Skin epidermis (tissue), 12 donors: ENCODE measurements at regions not wholly inside any gene's neighbourhood (a gene's known extent, or its start where the extent isn't known, plus 50 kb on each side); places are given as distances from the start of the nearest gene placed in this dataset.
"Not testable (repeated sequence)": the region's sequence is repeated elsewhere in the genome, so short reads cannot be mapped to it uniquely, and the experiment has no call there.

ENCODE experiments used
- H3K27ac ChIP-seq, 21 experiments: fragments of 200-600 bp; sonication (generic) in 11 of 21; one replicate each; pipeline ENCODE4 v1.5.0; 2020; ENCODE audit warnings: mild to moderate bottlenecking in 3 of 21, inconsistent platforms in 2 of 21, moderate library complexity in 2 of 21
- H3K4me3 ChIP-seq, 7 experiments: fragments of 200-600 bp; sonication (generic) in 2 of 7; one replicate each; pipeline ENCODE4 v1.5.0; 2020; ENCODE audit warnings: inconsistent platforms in 2 of 7, mild to moderate bottlenecking in 2 of 7, moderate library complexity in 1 of 7

DNA sequence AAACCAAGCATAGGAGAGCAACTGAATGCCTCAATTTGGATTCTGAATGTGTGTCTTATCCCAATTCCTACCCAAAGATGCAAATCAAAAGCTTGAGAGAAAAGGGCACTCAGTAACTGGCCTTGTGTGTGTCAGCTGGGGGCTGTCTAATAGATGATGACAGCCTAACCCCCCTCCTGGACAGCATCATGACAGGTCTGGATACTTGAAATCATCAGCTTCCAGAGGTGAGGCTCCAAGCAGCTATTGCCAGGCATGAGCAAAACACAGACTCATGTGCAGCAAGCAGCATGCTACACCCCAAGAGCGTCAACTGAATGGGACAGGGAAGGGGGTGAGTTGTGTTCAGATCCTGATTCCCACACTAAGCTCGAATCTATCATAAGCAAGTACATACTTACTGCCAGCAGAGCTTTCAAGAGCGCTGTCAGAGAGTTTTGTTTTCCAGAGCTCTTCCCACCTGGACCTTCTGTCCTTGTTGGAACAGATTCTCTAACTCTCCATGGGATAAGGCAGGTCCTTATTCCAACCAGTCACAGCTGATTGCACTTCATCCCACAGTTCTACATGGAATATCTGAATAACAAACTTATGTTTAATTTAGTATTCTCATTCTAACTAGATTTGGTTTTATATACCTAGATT lies 467.5 kb downstream of the DTWD2 start:
- H3K4me3 ChIP-seq, result no peak overlapping the region
- H3K27ac ChIP-seq, result no peak overlapping the region

DNA sequence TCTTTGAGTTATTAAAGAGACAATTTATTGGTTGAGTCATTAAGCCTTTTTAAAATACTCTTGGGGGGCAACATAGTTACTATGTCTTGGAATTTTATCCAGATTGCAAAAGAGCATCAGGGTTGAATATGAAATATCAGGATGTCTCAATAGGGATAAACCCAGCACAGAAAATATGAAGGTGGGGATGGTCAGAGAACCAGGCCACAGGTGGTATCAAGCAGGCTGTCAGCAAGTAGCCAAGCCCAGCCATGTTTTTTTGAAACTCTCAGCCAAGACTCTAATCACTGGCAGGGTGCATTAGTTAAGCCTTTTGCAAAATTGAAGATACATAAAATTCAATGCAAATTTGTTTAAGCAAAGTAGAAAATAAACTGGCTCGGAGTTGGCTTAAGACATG lies 468.9 kb downstream of the DTWD2 start:
- Histone ChIP-seq H3K27ac (no peak overlapping the region), H3K4me3 (no peak overlapping the region)

DNA sequence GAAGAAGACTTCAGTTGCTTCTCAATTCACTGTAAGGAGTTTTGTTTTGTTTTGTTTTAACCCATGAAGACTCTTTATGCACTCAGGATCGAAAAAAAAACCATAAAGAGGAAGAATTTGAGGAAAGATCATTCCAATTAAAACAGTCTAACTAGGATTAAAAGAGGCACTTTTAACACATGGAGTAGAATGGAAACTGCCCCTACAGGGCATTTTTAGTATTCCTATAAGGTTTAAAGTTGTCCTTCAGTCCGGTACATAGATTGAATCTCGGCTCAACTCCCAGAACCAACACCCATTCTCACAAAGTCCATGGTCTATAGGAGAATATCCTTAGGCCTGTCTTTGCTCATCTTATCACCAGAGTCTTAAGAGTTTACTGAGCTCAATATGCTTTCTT lies 469.6 kb downstream of the DTWD2 start:
- no peak overlapping the region for H3K4me3 ChIP-seq
- H3K27ac ChIP-seq, result no peak overlapping the region

DNA sequence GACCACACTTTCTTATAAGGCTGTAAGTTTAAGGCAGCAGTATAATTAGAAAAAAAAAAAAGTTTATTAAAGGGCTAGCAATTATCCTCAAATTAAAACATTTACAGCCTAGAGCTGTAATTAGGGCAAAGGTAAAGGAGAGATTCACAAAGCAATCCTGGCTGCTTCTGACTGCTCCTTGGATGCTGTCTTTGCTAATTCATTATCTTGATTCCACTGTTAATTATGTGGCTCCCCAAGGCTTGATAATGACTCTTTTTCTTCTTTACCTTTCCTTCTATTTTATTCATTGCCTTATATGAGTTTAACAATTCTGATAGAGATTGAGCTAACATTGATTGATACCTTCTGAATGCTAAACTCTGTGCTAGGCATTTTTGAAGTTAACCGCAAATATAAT lies 476.5 kb downstream of the DTWD2 start:
- Histone ChIP-seq H3K27ac (no peak overlapping the region), H3K4me3 (no peak overlapping the region)

DNA sequence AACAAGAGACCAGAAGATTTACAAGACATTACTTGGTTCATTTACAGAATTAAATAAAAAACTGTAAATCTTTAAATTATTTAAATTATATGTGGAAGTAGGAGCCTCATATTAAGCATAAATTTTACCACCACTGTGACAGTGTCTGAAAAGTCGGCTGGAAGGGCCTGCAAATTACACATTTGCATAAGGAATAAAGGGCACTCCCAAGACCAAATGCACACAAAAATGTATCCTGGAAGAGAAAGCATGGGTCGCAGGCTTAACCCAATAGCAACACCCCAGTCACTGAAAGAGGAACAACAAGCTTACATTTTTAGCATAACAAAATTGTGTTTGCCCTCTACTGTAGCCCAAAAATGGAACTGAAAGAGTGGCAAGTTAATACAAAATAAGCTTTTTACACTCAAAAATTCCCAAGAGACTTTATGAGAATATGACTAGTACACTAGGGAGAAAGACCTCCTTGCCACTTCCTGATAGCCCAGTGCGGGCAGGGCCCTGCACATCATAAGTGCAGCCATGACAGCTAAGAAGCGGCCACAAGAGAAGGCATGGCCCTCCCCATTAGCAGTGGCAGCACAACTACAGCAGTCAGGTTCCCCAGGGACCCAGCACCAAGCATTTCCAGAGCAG lies 482.0 kb downstream of the DTWD2 start:
- Histone ChIP-seq H3K4me3 (no peak overlapping the region), H3K27ac (no peak overlapping the region)

DNA sequence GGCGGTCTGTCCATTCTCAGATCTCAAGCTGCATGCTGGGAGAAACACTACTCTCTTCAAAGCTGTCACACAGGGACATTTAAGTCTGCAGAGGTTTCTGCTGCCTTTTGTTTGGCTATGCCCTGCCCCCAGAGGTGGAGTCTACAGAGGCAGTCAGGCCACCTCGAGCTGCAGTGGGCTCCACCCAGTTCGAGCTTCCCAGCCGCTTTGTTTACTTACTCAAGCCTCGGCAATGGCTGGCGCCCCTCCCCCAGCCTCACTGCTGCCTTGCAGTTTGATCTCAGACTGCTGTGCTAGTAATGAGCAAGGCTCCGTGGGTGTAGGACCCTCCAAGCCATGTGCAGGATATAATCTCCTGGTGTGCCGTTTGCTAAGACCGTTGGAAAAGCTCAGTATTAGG lies 486.1 kb downstream of the DTWD2 start:
- H3K4me3 ChIP-seq, H3K27ac ChIP-seq: not testable (repeated sequence)

DNA sequence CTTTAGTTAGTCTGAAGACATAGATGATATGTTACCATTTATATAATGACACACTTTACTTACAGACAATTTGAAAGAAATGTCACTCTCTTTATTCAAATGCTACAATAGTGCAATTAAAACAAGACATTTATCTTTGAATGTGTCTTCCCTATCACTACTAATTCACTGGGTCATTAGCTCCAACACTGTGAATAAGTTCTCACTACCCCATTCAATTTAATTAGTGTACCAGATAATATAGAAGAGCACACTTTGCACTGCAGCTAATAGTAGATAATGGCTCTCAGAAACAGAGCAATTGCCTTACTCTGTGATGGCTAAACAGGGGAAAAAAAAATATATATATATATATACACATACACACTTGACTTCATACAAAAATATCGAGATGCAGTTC lies 497.0 kb downstream of the DTWD2 start:
- Histone ChIP-seq H3K4me3 (no peak overlapping the region), H3K27ac (no peak overlapping the region)

DNA sequence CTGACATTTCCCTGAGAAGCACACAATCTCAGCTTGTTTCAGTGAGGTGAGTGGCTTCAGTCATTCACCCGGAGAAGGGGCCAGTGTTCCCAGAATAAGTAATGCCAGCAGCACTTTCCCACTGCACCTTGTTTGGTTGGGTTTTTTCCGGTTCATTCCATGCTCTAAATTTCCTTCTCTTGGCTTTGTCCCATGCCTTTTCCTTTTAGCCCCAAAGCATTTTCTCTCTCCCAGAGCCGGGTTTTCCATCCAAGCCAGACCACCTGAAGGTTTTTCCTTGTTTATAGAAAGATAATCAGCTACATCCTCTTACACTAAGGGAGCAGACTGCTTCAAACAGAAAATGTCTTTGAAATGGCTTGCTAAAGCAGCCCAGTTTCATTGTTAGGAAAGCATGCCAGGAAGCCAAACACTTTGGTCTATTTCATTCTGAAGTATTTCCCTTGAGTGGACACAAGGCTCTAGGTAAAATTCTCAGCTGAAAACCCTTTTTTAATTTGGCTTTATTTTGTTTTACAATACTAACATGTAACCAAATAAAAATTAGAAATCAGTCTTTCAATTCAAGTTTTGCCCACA lies 501.6 kb downstream of the DTWD2 start:
- Histone ChIP-seq H3K27ac (no peak overlapping the region), H3K4me3 (no peak overlapping the region)

DNA sequence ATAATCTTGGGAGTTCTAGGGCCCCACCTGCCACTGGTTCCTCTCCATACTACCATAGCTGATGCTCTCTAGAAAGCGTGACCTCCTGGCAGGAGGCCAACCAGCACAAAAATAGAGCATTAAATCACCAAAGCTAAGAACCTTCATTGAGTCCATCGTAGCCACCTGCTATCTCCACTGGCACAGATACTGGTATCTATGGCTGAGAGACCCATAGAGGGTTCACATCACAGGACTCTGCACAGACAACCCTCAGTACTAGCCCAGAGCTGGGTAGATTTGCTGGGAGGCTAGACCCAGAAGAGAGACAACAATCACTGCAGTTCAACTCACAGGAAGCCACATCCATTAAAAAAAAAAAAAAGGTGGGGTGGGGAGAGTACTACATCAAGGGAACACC lies 509.1 kb downstream of the DTWD2 start:
- H3K4me3 ChIP-seq, result no peak overlapping the region
- H3K27ac ChIP-seq, result no peak overlapping the region

DNA sequence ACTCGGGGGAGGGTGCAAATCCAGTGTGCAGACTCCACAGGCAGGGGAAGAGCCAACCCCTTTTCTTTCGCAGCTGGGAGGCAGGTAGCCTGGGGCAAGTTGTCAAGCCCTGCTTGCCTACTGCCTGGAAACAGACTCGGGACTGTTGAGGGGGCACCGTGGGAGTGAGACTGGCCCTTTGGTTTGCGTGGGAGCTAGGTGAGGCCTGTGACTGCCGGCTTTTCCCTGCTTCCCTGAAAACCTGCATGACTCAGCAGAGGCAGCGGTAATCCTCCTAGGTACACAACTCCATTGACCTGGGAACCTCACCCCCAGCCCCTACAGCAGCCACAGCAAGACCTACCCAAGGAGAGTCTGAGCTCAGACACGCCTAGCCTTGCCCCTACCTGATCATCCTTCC lies 509.5 kb downstream of the DTWD2 start:
- no peak overlapping the region for H3K27ac ChIP-seq

DNA sequence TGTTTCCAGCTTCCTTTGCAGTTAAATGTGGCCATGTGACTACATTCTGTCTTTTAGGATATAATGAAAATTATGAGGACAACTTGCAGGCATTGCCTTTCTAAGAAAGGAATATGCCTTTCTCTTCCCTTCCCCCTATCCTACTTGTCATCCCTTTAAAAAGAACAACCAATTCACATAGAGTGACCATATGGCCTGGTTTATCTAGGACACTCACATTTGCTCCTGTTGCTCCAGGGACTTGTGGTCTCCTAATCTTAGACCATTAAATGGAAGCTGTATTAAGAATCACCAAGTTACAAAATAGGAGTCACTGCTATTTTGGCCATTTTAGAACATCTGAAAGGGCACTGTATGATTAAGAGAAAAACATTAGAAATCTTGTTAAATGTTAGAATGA lies 520.3 kb downstream of the DTWD2 start:
- no peak overlapping the region for H3K27ac ChIP-seq
- H3K4me3 ChIP-seq, result no peak overlapping the region

More for the DNA sequence above, 509.5 kb downstream of the DTWD2 start:
- H3K4me3 ChIP-seq, result no peak overlapping the region

DNA sequence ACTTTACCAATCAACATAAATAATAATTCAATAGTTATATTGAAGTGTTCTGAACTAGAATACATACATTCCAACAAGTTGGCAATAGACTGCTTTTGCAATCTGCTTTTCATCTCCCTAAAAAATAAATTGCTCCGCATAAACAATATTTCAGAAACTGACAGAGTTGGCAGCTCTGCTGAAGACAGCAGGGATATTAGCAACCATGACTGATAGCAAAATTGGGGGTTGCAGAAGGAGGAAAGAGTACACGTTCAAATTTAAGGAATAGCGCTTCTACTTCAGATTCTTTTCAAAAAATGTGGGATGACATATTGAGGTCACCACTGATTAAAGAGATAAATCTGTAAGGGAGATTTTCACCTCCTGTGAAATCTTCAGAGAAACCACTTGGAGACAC lies 521.2 kb downstream of the DTWD2 start:
- H3K27ac ChIP-seq, result no peak overlapping the region
- H3K4me3 ChIP-seq, result no peak overlapping the region

DNA sequence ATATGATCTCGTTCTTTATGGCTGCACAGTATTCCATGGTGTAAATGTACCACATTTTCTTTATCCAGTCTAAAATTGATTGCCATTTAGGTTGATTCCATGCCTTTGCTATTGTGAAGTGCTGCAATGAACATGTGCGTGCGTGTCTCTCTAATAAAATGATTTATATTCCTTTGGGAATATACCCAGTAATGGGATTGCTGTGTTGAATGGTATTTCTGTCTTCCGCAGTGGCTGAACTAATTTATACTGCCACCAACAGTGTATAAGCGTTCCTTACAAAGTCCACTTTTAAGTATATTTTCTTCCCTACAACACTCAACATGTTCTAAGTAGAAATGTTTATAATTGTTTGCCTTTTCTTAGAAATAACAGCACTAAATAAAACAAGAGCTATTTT lies 521.9 kb downstream of the DTWD2 start:
- H3K27ac ChIP-seq, result no peak overlapping the region
- no peak overlapping the region for H3K4me3 ChIP-seq

DNA sequence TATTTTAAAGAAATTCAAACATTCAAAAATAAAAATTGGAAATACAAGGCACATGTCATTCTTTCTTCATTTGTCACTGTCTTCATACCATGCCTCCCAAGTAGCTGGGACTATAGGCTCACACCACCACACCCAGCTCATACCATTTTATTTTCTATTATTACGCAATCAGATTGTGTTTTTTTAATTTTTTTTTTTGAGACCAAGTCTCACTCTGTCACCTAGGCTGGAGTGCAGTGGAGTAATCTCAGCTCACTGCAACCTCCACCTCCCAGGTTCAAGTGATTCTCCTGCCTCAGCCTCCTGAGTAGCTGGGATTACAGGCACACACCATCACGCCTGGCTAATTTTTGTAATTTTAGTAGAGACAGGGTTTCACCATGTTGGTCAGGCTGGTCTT lies 526.1 kb downstream of the DTWD2 start:
- not testable (repeated sequence) for H3K4me3 ChIP-seq, H3K27ac ChIP-seq

DNA sequence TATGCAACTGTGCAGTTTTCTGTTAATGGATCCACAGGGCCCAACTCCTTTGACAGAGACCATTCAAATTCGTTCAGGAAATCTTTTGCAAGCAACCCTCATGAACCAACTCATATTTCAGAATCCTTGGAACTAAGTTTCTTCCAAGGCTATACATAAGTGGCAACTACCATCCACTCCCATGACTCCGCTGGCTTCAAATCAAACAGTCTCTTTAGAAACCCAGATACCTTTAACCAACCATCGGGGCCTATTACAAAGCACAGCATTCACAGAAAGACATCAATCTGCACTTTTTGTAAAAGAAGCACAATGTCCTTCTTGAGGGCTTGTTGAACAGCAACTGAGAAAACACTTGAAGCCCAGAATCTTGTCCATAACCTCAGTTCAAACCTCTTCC lies 526.9 kb downstream of the DTWD2 start:
- H3K27ac ChIP-seq, result no peak overlapping the region
- no peak overlapping the region for H3K4me3 ChIP-seq

DNA sequence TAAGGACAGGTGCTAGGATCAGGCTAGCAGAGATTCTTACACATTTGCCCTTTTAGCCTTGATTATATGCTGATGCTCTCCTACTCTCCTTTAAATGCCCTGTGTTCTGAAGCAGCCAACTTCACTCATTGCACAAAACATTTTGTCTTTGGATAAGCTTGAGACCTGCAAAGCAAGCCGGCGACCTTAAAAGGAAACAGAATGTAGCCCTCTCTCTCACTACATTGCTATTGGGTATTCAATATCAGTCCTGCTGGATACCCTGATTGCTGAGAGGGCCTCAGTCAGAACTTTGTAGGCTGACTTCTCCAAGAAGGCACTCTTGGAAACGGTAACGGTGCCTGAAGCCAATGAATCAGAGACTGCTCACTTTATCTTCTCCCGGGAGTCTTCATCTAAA lies 528.9 kb downstream of the DTWD2 start:
- Histone ChIP-seq H3K27ac (no peak overlapping the region), H3K4me3 (no peak overlapping the region)

DNA sequence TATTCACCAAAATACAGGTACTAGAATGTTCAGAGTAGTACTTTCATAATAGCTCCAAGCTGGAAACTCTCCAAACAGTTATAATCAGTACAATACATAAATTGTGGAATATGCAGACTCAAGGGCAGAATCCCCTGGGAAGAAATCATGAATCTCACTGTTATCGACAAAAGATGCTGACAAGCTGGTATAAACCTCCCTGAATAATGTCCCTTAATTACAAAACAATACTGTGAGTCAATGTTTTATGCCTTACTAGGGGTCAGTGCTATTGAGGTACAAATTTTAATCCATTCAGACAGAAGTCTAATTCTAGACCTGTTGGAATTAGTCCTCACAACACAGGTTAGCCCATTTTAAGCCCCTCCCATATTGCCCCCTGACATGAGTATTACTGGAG lies 532.3 kb downstream of the DTWD2 start:
- Histone ChIP-seq H3K4me3 (no peak overlapping the region), H3K27ac (no peak overlapping the region)

DNA sequence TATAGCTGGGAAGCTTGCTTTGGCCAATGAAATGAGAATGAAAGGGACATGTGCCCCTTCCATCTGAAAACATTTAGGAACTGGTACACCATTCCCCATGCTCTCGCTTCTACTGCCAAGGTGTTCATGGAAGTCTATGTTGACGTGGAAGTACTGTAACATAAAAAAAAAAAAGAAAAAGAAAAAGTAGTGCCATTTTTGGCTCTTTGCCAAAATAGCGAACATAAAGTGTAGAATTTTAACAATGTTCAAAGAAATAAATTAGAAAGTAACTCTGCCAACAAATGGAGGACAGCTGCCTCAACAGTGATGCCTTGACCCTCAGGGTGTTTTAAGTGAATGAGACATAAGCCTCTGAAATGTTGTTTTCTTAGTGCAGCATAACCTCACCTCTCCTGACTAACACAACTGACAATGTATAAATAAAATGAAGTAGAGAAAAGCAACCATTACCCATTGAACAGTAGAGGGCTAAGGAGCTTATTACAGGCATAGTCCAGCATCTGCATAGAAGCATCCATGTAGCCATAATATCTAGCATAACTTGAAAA lies 536.6 kb downstream of the DTWD2 start:
- Histone ChIP-seq H3K4me3 (no peak overlapping the region), H3K27ac (no peak overlapping the region)

DNA sequence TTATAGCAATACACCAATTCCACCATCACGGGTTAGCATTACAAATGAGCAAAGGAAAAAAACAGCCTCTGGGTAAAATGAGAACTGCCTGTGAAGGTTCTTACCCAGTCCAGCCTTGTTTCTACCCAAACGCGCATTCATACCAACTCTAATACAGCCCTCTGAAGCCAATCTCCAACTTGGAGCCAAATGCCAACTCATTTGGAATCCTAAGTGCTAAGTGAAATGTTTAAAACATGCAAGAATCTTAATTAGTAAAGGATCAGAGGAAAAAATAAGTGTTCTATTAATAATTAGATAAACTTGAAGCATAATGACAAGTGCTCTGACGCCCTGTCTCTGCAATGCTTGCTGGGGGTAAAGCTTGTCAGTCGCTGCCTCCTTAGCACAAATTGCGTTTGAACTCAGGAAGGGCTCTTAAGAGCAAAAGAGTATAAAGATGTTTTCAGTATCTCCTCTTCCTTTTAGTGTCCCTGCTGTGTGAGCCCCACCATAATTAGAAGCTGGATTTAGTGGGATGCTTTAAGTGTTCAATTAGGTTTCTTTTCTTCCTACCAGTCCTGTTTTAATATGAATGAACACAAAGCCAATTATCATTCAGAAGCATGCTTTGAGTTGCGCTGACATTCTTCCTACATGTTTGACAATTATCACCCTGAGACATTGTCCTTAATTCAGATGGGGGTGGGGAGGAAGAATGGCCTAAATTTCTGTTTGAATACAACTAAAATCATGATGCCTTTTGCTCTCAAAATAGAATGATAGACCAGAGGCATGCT lies 537.6 kb downstream of the DTWD2 start:
- no peak overlapping the region for H3K4me3 ChIP-seq
- H3K27ac ChIP-seq, result no peak overlapping the region

DNA sequence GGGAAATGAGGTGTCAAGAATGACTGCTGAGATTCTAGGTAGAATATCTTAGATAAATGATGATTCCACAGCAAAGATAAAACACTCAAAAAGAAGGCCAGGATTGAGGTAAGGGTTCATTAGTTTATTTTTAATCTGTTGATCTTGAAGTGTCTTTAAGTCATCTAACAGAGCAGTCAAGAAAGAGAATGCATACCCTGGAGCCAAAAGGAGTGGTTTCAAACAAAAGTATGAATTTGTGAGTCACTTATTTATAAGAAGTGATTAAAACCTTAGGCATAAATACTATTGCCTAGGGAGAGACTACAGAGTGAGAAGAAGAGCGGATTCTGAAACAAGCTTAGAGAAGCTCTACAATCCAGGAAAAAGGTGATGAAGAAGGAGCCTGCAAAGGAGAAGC lies 541.0 kb downstream of the DTWD2 start:
- H3K4me3 ChIP-seq, result no peak overlapping the region
- H3K27ac ChIP-seq, result no peak overlapping the region

DNA sequence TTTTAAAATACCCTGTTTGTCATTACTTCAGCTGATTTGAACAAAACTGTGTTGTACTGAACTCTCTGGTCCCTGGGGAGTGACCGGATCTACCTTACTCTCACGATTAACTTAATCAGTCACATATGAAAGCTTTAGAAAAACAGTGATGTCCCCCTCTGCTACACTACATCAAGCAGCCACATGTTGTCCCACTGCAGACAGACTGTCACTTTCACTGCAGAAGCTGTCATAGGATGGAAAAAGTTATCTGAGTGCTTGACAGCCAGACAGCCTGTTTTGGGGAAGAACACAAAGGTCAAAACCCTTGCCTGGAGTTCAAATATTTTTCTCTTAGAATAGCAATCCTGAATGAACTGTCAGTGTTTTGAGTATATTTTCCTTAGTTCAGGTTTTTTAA lies 546.4 kb downstream of the DTWD2 start:
- H3K4me3 ChIP-seq, result no peak overlapping the region
- H3K27ac ChIP-seq, result no peak overlapping the region
